ENCODE measurements at regions not wholly inside any gene's neighbourhood (a gene's known extent, or its start where the extent isn't known, plus 50 kb on each side); places are given as distances from the start of the nearest gene placed in this dataset.

DNA sequence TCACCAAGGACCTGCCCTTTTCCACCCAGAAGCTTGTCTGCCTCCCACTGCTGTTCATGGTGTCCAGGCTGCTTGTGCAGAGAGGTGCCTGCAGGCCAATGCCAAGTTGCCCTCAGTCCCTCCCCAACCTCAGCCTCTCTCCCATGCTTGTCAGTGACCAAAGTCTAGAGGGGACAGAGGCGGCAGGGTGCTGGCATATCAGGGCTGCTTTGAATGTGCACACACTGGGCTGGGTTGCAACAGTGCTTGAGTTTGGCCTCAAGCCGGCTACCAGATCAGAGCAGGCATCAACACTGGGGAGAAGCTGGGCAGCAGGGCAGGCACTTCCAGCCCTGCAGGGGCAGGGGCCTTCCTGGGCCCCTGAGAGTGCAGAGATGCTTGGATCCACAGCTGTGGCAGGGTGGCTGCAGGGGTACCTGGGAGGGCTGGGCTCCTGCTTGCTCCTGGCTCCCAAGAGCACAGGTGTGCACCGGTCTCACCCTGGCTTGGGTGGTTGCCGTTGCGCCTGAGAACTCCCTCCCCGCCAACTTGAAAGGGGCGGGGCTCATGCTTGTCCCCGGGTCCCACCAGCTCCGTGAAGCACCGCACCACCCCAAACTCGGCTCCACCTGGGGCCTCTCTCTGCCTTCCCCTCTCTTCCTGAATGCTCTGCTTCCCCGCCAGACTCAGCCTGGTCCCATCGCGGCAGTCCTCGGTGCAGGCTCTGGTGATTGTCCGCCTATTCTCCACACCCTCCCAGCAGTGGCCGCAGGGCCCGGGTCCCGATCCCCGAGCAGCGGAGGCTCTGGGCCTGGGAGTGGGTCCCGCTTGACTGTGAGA is 1681.9 kb upstream of the ADGRL3 start:
- no peaks in the 10 kb centered on the region for H3K9me2 ChIP-seq (ENCODE audit: insufficient read depth)
- 69 to 78% methylated on average over 20 to 22 of the region's 22 CpGs for WGBS, 2 experiments (ENCODE audit: low coverage in 1 of 2, low lambda C conversion rate in 2 of 2, missing lambda C conversion rate in 2 of 2)
- no peak overlapping the region for H3K9ac ChIP-seq
- no peaks in the 10 kb centered on the region for H3K36me3 ChIP-seq (ENCODE audit: low read depth)
- H3K4me1 ChIP-seq (ENCODE audit: insufficient read depth) = no peaks in the 10 kb centered on the region
- no peak for DNase-seq
- H3F3A ChIP-seq (ENCODE audit: insufficient read depth) = no peaks in the 10 kb centered on the region
- H3K4me3 ChIP-seq = no peak overlapping the region
- H3K9me3 ChIP-seq (ENCODE audit: low read depth) = no peaks in the 10 kb centered on the region
- H2AFZ ChIP-seq = no peak overlapping the region
- H4K20me1 ChIP-seq (ENCODE audit: insufficient read depth) = no peaks in the 10 kb centered on the region
- in situ Hi-C loops (cut with MboI) = no loop called here
- no peak overlapping the region for H3K27ac ChIP-seq
- no peaks in the 10 kb centered on the region for H3K79me2 ChIP-seq (ENCODE audit: insufficient read depth)
- no peaks in the 10 kb centered on the region for H3K27me3 ChIP-seq (replicated peaks; ENCODE audit: insufficient read depth)
- H3K4me2 ChIP-seq (ENCODE audit: unreplicated experiment) = no peak overlapping the region
- TF ChIP-seq EZH2 (IDR thresholded peaks at IDR 0.05; ENCODE audit: insufficient read depth, poor library complexity, severe bottlenecking) (no peak), EZH2phosphoT487 (IDR thresholded peaks at IDR 0.05; ENCODE audit: insufficient read depth, low read depth) (no peak)

DNA sequence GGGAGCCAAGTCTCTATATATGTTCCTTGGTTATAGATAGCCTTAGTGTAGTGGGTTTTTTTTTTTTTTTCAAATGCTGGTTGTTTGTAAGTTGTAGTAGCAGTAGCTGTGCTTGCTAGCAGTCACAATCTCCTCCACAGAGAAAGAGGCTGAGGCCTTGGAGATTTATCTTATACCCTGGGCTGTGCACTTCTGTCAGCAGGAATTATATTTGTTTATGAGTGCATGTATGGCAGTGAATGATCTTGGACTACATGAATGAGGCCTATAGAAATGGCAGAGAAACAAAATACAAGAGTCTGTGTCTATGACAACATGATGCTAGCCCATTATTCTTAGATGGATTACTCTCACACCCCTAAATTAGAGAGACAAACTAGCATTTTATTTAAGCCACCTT is 1674.2 kb upstream of the ADGRL3 start:
- Histone ChIP-seq H3K4me3 (no peak overlapping the region), H4K20me1 (ENCODE audit: insufficient read depth) (no peaks in the 10 kb centered on the region), H3K27me3 (replicated peaks; ENCODE audit: insufficient read depth) (no peaks in the 10 kb centered on the region), H3F3A (ENCODE audit: insufficient read depth) (no peaks in the 10 kb centered on the region), H3K9me3 (ENCODE audit: low read depth) (no peaks in the 10 kb centered on the region), H3K4me1 (ENCODE audit: insufficient read depth) (no peaks in the 10 kb centered on the region), H3K36me3 (ENCODE audit: low read depth) (no peaks in the 10 kb centered on the region), H2AFZ (no peak overlapping the region), H3K27ac (no peak overlapping the region), H3K9ac (no peak overlapping the region), H3K9me2 (ENCODE audit: insufficient read depth) (no peaks in the 10 kb centered on the region), H3K79me2 (ENCODE audit: insufficient read depth) (no peaks in the 10 kb centered on the region), H3K4me2 (ENCODE audit: unreplicated experiment) (no peak overlapping the region)
- TF ChIP-seq EZH2 (IDR thresholded peaks at IDR 0.05; ENCODE audit: insufficient read depth, poor library complexity, severe bottlenecking) = no peak
- no peak for TF ChIP-seq EZH2phosphoT487 (IDR thresholded peaks at IDR 0.05; ENCODE audit: insufficient read depth, low read depth)
- no peak for DNase-seq
- in situ Hi-C loops (cut with MboI) = no loop called here

DNA sequence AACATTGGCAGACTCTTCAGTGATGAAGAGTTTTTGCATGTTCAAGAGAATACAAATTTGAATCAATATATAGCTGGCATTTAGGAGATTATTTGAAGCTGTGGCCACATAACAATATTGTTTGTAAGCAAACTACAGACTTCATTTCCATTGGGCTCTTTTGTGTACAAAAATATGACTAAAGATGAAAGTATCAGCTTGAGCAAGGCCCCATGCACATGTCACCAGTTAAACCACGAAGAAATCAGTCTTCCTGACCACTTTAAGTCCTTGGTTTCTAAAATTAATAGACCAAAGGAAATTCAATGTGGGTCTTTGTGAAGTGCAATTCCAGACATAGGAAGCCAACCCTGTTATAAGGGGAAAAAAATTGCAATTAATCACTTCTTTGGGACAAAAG is 1664.6 kb upstream of the ADGRL3 start:
- Histone ChIP-seq H3K79me2 (ENCODE audit: insufficient read depth) (no peaks in the 10 kb centered on the region), H3K4me2 (ENCODE audit: unreplicated experiment) (no peak overlapping the region), H3K4me3 (no peak overlapping the region), H2AFZ (no peak overlapping the region), H3K9me3 (ENCODE audit: low read depth) (peaks cover 3% of the 10 kb centered on the region), H3K4me1 (ENCODE audit: insufficient read depth) (no peaks in the 10 kb centered on the region), H3F3A (ENCODE audit: insufficient read depth) (no peaks in the 10 kb centered on the region), H3K27ac (no peak overlapping the region), H4K20me1 (ENCODE audit: insufficient read depth) (no peaks in the 10 kb centered on the region), H3K27me3 (replicated peaks; ENCODE audit: insufficient read depth) (no peaks in the 10 kb centered on the region), H3K9ac (no peak overlapping the region), H3K36me3 (ENCODE audit: low read depth) (no peaks in the 10 kb centered on the region), H3K9me2 (ENCODE audit: insufficient read depth) (no peaks in the 10 kb centered on the region)
- 4 to 8% methylated on average over 1 of the region's 1 CpG for WGBS, 2 experiments (ENCODE audit: low coverage in 1 of 2, low lambda C conversion rate in 2 of 2, missing lambda C conversion rate in 2 of 2)
- TF ChIP-seq EZH2phosphoT487 (IDR thresholded peaks at IDR 0.05; ENCODE audit: insufficient read depth, low read depth) (no peak), EZH2 (IDR thresholded peaks at IDR 0.05; ENCODE audit: insufficient read depth, poor library complexity, severe bottlenecking) (no peak)
- in situ Hi-C loops (cut with MboI) = no loop called here
- DNase-seq = no peak

GRCh38 chr4:59536428-59536827 is 1663.7 kb upstream of the ADGRL3 start:
- Histone ChIP-seq H3K27me3 (replicated peaks; ENCODE audit: insufficient read depth) (no peaks in the 10 kb centered on the region), H2AFZ (no peak overlapping the region), H3K9me3 (ENCODE audit: low read depth) (peaks cover 3% of the 10 kb centered on the region), H3K4me1 (ENCODE audit: insufficient read depth) (no peaks in the 10 kb centered on the region), H3K4me3 (no peak overlapping the region), H3F3A (ENCODE audit: insufficient read depth) (no peaks in the 10 kb centered on the region), H3K9me2 (ENCODE audit: insufficient read depth) (no peaks in the 10 kb centered on the region), H3K27ac (no peak overlapping the region), H3K4me2 (ENCODE audit: unreplicated experiment) (no peak overlapping the region), H4K20me1 (ENCODE audit: insufficient read depth) (no peaks in the 10 kb centered on the region), H3K79me2 (ENCODE audit: insufficient read depth) (no peaks in the 10 kb centered on the region), H3K9ac (no peak overlapping the region), H3K36me3 (ENCODE audit: low read depth) (no peaks in the 10 kb centered on the region)
- in situ Hi-C loops (cut with MboI) = no loop called here
- TF ChIP-seq EZH2 (IDR thresholded peaks at IDR 0.05; ENCODE audit: insufficient read depth, poor library complexity, severe bottlenecking) = no peak
- TF ChIP-seq EZH2phosphoT487 (IDR thresholded peaks at IDR 0.05; ENCODE audit: insufficient read depth, low read depth) = no peak
- DNase-seq = no peak
- WGBS, 2 experiments (ENCODE audit: low coverage in 1 of 2, low lambda C conversion rate in 2 of 2, missing lambda C conversion rate in 2 of 2) = 40% methylated on average over 3 of the region's 3 CpGs

All from GM23248 (cell line).